Right lobe of liver (tissue), 4 donors: ENCODE measurements at regions not wholly inside any gene's neighbourhood (a gene's known extent, or its start where the extent isn't known, plus 50 kb on each side); places are given as distances from the start of the nearest gene placed in this dataset.

Experiments
- CTCF ChIP-seq, 4 donors: fragments of 200-600 bp in 3 of 4; fragments of 450-650 bp in 1 of 4; IDR thresholded peaks; one replicate each; pipeline versions ENCODE4 v1.5.1 to v1.8.0; 2016 to 2022; ENCODE audit warnings: antibody characterized with exemption in 4 of 4, mild to moderate bottlenecking in 2 of 4
- POLR2A ChIP-seq: fragments of 450-650 bp; IDR thresholded peaks from one replicate; pipeline ENCODE4 v1.6.1; 2017; ENCODE audit warnings: antibody characterized with exemption, mild to moderate bottlenecking
- donor health status: DM: no; HTN: no; CAD: no.
- donor health status: DM: no; HTN: no; CAD: no.
- donor health status: DM: no; HTN: yes; CAD: no.

- TF ChIP-seq CTCF (IDR thresholded peaks at IDR 0.05) (no peak), POLR2A (no peak)
Observed at GRCh38 chr1:29959356-29959755, 723.0 kb downstream of the PTPRU start.
